Activated gamma-delta T cell treated with Interleukin-2 at 50 U/mL for 16 hours (primary cell): ENCODE measurements at regions not wholly inside any gene's neighbourhood (a gene's known extent, or its start where the extent isn't known, plus 50 kb on each side); places are given as distances from the start of the nearest gene placed in this dataset.
"Not testable (repeated sequence)": the region's sequence is repeated elsewhere in the genome, so short reads cannot be mapped to it uniquely, and the experiment has no call there.

Experiments used
- DNase-seq: peaks from one replicate; pipeline ENCODE4 v3.0.0-alpha.2; 2020

DNA sequence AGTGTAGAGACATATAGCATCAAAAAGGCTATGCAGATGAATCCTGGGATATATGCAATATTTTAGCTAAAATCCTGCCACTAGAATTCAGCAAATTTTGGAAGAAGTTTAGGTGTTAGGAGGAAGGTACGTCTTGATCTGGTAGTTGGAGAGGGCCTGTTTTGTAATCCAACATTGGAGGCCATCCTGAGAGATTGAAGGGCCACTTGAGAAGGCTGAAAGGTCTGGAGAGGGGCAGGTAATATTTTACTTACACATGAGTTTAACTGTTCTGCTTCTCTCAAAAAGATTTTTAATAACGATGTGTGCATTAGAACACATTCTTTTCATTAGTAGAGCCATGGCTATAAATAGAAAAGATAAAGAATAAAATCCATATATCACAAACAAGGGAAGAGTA, 422.1 kb downstream of the RAB38 start:
- DNase-seq, result no peak

DNA sequence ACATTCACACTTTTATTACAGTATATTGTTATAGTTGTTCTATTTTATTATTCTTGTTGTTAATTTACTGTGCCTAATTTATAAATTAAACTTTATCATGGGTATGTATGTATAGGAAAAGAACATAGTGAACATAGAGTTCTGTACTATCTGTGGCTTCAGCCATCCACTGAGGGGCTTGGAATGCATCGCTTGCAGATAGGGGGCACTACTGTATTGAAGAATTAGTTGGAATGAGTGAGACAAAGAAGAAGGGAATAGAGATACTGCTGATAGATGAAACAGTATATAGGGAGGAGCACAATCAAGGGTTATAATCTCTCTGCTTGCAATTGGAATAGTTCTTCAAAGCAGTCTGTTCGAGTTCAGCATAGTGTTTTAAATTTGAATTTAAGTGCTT, 432.2 kb downstream of the RAB38 start:
- no peak for DNase-seq

DNA sequence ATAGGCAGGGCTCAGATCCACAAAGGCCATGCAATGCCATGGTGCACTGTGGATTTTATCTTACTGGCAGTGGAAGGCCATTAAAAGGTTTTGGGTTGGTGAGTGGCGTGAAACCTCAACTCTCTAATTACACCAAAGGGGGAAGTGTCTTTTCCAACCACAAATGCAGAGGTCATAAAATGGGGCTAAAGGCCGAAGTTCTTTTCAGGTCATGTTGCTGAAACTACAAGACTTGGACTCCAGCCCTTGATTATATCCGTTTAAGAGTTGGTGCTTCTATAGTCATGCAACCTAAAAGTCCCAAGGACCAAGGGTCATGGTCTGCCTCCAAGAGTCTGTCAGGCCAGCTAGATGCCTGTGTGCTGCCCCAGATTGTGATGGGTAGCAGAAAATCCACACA, 434.3 kb downstream of the RAB38 start:
- no peak for DNase-seq

DNA sequence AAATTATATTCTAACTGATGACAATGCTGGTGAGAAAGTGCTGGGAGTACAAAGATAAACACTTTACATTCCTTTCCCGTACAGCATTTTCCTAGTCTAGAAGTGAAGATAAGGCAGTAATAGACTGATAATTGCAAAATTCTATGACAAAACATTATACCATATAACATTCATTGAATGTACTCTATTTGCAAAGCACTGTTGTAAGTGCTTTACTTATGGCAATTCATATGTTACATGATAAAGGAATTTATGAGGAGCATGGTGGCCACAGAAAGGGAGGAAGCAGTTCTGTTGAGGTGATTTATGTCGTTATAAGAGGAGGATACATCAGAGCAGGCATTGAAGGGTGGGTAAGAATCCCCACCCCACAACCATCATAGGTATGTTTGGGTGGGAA, 434.8 kb downstream of the RAB38 start:
- no peak for DNase-seq

DNA sequence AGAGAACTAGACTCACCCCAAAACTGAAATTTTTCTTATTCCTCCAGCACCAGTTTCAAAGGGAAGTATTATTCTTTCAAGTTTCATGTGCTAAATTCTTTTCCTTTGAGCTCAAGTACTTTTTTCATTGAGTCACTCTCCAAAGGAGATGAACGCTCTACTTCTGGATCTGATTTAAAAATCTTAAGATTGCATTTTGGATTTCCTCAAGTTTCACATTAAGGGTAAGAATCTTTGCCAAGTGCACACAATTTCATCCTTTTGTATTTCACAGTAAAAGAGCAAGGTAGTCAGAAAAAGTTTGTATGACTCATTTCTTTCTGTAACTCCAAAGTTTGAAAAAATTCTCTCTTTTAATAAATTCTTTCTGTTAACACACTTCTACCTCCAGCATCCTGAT, 435.5 kb downstream of the RAB38 start:
- no peak for DNase-seq

DNA sequence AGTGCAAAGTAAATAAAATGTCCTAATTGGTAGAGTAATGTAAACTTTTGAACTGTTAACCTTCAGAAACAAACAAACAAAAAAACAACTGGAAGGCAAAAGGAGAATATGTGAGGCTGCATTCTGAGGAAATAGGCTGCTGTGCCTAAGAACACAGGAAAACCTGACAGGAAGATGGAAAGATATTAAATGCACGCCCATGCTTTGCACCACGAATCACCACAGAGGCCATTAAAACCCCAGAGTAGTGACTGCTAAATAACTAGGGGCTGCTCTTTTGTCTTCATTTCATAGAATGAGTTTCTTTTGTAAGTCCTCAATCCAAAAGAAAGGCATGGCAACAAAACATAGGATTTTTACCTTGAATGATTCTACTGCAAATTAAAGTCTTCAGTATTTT, 436.0 kb downstream of the RAB38 start:
- no peak for DNase-seq

DNA sequence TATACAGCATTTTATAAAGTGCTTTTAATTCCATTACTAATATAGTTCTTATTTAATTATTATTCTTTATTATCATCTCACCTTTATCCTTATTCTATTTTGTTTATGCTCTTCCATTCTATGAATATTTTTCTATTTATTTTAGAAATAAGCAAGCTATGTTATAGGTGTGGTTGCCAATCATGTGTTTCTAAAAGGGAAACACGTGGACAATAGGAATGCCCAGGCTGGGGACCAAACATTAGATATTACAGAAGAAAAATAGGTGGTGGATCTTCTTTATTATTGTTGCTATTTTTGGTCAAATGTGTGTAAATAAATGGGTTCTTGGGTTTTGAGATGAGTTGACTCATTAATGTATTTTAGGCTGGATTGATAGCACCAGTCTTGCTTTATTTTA, 438.3 kb downstream of the RAB38 start:
- DNase-seq, result no peak

DNA sequence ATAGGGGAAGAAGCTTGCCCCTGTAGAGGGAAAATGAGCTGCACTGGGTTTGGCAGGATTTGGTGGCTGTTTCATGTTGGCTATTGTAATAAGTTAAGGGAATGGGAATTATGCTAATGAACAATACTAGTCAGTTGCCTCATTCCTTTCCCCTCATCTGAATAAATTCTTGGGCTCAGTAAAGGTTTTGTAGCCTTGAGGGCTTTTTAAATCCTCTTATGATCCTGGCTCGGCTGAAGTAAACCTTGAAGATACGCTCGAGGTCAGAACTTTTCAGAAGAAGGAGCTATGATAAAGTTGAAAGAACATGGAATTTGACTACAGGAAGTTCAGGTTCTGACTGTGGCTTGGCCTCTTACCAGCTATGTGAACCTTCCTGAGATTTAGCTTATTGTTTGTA, 448.7 kb downstream of the RAB38 start:
- no peak for DNase-seq

DNA sequence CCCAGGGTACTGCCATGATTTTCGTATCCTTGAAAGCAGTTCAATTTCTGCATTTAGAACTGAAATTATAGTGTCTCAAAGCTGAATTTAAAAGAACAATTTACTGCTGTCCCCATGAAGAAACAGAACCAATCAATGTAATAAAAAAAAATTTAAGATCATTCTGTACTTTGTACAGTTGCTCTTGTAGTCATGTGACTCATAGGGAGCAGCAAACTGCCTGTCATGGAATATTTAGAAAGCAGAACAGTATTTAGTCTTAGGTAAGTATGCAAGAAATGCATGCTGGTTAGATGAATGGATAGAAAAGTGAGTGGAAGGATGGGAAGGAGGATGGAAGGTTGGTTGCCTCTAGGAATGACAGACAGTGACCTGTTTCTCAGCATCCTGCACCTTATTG, 450.9 kb downstream of the RAB38 start:
- DNase-seq, result no peak

DNA sequence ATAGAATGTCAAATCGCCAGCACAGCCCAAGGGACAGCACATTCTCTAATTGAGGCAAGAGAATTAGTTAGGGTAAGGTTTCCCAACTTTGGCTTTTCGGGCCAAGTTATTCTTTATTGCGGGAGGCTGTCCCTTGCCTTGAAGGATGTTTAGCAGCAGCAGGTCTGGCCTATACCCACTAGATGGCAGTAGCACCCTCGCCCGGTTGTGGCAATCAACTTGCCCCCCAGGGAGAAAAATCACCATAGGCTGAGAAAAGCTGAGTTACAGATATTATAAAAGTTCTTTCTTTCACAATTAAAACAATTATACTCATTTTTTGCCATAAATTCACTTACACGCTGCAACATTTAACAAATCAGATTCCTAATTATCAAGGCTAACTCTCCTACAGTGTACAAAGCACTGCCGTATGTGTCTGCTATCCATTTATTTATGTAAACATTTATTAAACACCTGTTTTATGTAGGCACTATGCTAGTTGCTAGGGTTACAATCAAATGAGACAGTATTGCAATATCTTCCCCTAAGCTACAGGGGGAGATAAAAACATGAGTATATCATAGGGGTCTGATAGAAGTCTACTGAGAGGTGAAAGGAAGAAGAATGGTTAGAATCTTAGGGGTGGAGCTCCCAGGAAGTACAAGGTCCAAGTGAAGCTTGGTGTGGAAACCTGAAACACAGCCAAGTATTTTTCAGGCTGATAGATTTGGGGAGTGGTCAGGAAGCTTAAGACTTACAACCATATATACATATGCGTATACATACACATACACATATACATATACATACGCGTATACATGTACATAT, 452.3 kb downstream of the RAB38 start:
- DNase-seq, result no peak

DNA sequence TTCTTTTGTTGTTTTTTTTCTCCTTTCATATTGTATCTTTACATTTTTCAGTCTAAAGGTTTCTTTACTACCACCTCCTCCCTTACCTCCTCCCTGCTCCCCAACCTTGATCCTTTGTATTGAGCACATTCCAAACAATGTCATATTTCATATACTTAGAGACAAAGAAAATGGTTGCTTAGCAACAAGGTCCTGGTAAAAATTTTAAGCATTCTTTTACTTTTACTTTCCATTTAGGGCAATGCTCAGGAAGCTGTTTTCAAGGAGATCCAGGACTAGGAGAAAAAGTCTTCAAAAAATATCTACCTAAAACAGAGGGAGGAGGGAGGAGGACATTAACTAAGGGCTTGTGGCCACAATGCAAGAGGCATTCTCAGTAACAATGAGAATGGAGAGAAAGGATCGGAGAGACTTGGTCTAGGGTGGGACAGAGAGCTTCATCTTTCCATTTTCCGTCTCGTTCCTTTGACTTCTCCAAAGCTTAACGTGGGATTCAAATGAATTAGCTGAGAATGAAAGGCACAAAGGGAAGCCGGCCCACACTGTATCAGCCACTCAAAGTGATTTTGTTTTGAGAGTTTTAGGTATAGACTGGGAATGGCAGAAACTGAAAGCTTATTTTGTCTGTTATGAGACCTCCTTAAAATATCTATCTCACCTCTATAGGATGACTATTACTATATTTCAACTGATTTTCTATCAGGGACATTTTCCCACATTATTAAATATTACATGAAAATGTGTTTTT, 455.7 kb downstream of the RAB38 start:
- no peak for DNase-seq

DNA sequence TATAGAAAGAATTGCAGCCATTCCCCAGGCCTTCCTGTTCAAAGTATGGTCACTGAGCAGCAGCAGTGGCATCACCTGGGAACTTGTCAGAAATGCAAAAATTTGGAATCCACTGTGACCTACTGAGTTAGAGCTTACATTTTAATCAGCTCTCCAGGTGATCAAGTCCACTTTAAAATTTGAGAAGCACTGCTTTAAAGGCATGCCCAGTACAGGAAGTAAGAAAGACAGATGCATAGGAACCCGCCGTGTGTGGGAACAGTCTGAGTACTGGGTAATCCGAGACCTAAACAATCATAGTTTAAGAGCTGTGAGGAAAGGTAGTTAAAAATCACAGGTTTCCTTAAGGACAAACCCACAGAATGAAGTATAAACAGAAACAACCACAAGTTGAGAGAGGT, 462.4 kb downstream of the RAB38 start:
- no peak for DNase-seq

DNA sequence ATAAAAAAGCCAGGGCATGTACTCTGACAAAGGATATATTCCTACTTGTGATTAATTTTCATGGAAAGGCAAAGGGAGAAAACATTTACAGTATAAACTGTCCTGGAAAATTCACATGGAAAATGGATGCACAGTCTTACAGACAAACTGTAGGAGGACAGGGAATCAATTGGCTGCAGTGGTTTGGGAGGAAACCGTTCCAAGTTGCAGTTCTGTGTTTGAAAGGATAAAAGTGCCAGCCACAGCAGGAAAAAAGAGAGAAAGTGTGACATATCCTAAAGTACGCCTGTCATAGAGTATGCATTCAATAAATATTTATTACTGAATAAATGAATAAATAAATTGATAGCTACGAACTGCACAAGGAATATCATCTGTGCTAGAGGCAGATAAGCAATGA, 462.9 kb downstream of the RAB38 start:
- no peak for DNase-seq

DNA sequence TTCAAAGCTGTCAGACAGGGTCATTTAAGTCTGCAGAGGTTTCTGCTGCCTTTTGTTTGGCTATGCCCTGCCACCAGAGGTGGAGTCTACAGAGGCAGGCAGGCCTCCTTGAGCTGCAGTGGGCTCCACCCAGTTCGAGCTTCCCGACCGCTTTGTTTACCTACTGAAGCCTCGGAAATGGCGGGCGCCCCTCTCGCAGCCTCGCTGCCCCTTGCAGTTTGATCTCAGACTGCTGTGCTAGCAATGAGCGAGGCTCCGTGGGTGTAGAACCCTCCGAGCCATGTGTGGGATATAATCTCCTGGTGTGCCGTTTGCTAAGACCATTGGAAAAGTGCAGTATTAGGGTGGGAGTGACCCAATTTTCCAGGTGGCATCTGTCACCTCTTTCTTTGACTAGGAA, 471.7 kb downstream of the RAB38 start:
- not testable (repeated sequence) for DNase-seq

DNA sequence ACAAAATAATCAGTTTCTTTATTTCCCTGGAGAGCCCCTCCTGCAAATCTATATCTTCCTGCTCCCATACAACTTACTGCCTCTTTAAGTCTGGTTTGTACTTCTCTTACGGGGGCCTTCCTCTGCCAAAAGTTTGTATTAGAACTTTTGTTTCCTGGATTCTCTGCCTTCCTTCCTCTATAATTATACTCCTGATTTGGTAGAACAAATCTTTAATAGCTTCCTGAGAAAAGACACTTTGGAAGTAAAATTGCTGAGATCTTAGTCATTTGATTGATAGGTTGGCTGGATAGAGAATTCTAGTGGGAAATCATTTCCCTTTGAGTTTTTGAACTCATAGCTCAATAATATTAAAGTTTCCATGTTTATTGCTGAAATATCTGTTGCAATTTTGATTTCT, 499.2 kb downstream of the RAB38 start:
- DNase-seq, result no peak

DNA sequence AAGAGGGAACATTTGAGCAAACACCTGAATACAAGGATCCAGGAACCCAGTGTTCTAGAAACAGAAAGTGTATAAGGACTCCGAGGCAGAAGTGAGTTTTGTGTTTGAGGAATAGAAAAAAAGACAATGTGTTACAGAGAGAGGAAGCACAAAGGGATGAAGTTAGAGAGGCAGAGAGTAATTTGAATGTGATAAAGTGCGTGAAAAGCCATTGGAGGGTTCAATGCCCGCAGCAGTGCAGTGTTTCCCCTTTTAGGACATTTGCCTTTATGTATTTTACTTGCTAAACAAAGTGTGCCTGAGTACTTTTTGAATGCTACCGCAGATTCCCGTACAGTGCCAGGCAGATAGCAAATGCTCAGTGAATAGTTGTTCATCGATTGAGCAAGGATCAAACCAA, 508.5 kb downstream of the RAB38 start:
- DNase-seq, result no peak

DNA sequence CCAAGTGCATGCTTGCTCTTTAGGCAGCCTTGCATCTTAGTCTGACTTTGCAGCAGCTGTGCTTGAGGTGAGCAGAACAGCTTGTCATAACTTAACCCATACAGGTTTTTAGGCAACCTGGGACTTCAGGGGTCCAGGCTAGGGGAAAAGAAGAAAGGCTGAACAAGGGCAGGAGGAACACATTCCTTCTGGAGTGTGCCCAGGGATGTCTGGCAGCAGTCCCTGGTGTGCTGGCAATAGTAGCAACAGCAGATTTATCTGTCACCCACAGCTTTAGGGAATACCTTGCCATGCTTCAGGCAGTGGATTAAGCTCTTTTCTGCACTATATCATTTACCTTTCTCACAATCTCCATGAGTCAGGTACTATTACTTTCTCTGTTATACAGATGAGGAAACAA, 513.0 kb downstream of the RAB38 start:
- no peak for DNase-seq

DNA sequence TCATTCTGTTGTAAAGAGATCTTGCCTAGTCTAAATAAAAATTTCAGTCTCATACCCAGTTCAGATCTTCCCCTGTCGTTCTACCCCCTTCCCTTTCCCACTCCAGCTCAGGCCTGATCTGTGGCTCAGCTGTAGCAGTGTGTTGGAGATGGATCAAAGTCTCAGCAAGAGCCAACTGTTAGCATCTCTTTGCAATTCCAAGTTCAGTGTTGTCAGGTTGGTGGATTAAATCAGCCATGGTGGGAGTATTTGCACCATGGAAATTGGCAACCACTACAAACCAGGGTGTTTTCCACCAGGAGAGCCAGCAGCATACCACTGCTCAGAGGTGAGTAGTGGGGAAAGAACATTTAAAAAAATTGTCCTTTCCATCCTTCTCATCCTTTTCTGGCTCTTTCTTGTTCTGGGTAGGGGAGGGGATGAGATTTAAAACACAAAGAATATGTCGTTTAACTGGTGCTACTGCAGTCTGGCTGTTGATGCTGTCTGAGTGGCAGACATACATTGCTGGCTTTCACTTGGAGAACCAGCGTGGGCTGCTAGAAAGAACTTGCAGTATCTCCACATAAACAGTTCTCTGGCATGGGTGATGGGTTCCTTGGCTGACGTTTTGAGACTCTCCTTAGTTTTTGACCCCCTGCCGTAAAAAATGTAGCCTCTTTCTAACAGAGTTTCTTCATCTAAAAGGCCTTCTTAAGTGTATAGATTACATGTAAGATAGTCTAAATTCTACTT, 514.1 kb downstream of the RAB38 start:
- no peak for DNase-seq

DNA sequence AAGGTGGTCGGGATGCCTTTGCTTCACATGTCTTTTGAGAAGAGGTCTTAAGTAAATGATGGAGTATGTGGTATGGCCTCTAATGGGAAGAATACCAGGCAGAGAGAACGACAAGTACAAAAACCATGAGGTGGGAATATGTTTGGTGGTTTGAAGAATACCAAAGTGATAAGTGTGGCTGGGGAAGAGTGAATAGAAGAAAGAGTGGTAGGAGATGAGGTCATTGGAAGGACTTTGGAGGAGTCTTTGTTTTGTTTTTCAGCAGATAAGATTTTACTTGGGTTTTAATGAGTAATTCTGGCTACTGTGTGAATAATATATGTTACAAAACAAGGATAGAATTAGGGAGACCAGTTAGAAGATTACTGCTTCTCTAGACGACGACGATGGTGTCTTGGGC, 515.4 kb downstream of the RAB38 start:
- no peak for DNase-seq

DNA sequence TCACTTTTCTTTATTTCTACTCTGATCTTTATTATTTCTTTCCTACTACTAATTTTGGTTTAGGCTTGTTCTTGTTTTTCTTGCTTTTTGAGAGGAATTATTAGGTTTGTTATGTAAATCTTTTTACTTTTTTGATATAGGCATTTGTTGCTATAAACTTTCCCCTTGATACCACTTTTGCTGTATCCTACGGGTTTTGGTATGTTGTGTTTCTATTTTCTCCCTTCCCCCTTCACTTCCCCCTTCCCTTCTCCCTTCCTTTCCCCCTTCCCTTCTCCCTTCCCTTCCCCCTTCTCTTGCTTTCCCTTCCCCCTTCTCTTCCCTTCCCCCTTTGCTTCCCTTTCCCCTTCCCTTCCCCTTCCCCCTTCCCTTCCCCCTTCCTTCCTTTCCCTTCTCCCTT, 529.6 kb downstream of the RAB38 start:
- no peak for DNase-seq

DNA sequence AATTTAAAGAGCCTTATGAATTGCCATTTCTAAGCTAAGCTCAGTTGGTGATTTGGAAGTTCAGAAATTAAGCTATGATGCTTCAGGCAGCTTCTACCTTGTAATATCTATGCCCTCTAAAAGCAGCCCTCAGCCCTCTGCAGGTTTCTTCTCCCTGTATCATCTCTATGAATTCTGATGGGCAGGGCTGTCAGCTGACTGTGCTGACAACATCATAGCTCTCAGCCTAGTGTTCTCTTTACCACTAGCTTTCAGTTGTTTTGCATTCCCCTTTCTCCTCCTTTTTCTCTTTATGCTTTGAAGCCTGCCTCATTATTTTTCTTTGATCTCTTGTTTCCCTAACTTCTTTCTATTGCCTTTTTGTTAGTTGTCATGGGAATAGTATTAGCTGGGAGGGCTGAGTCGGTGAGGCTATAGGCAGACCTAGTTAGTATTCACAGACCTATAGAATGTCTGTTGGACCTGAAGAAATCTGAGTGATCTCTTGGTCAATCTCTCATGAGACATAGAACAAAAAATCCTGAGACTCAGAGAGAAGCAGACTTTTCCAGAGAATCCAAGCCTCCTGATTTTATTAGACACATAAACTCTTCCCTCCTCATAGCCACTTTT, 535.4 kb downstream of the RAB38 start:
- no peak for DNase-seq

DNA sequence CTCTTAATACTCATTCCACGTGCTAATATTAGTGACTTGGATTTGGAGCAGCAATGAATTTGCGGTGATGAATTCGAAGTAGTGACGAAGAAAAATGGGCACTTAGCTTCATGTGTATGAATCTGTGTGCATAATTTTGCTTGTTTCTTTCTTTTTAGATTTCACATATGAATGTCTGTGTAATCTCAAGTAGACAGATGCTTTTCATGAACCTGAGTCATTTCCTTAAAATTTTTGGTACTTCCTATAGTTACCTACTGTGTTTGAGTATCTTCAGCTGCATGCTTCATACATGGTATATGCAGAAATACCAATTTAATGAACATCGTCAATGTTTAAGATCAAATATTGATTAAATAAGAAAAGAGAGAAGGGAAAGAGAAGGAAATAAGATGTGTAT, 540.2 kb downstream of the RAB38 start:
- no peak for DNase-seq

DNA sequence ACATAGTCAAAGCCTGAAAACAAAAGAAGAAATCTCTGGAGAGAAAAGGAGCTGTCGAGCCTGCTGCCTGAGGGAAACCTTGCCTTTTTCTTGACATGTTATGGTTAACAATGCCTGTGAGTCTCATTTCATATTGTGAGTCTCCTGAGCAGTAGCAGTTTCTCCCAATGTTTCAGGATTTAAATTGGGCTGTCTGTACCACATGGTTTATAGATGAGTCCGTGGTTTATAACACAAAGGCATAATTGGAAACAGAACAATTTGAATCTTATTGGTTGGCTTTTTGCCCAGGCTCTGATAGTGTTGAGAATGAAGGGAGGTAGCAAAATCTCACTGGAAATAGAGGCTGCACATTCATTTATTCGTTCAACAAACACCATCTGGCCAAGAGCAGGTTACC, 540.9 kb downstream of the RAB38 start:
- no peak for DNase-seq

DNA sequence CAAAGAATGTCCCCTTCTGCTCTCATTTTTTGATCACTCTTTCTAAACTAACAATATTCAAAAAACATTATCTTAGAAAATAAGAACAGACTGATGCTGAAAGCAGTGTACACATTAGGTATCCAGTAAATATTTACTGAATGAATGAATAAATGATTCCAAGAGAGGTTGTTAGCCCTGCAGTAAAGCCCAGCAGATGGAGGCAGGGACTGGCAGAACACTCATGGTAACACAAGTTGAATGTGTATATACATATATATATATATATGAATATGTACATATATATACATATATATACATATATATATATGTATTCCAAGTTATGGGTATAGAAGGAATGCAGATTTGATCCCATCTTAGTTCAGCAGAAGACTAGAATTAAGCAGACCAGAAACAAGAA, 546.3 kb downstream of the RAB38 start:
- DNase-seq, result no peak
